T47D (cell line): ENCODE measurements at regions not wholly inside any gene's neighbourhood (a gene's known extent, or its start where the extent isn't known, plus 50 kb on each side); places are given as distances from the start of the nearest gene placed in this dataset.

Experiments used
- DNase-seq, 2 experiments: peaks; one replicate each; pipeline versions ENCODE4 v3.0.0 to v3.0.0-alpha.2; 2011 to 2012; ENCODE audit warnings: low read depth in 1 of 2, low spot score in 1 of 2
- JUND ChIP-seq: IDR thresholded peaks from 2 replicates; pipeline ENCODE4 v1.6.1; 2012; ENCODE audit warnings: low read depth
- in situ Hi-C: cut with HindIII; loops from 2 replicates; pipeline ENCODE4 v1.10.0; 2016; ENCODE audit warnings: low sequenced_read_pairs, low pct_unique_long_range_greater_than_20kb

GRCh38 chr12:88299567-88300101 is 157.5 kb downstream of the TMTC3 start:
- in situ Hi-C loops: no loop called here

GRCh38 chr12:88300931-88301330 is 158.8 kb downstream of the TMTC3 start:
- in situ Hi-C loops: no loop called here
- DNase-seq: peak in 1 of 2 experiments; percentile 28
- no peak for TF ChIP-seq JUND

More at GRCh38 chr12:88299567-88300101, 157.5 kb downstream of the TMTC3 start:
- no peak for DNase-seq
- TF ChIP-seq JUND: no peak

- in situ Hi-C loops: no loop called here
- no peak for DNase-seq
Measured at GRCh38 chr12:88303335-88303734, 161.2 kb downstream of the TMTC3 start.

GRCh38 chr12:88305254-88305890 is 163.3 kb downstream of the TMTC3 start:
- TF ChIP-seq JUND: no peak
- no peak for DNase-seq
- in situ Hi-C loops: no loop called here

More at GRCh38 chr12:88303335-88303734, 161.2 kb downstream of the TMTC3 start:
- TF ChIP-seq JUND: no peak

- in situ Hi-C loops: no loop called here
- DNase-seq: no peak
Measured at GRCh38 chr12:88306471-88307069, 164.5 kb downstream of the TMTC3 start.

GRCh38 chr12:88307961-88308360 is 165.9 kb downstream of the TMTC3 start:
- no peak for DNase-seq
- in situ Hi-C loops: no loop called here
- no peak for TF ChIP-seq JUND

More at GRCh38 chr12:88306471-88307069, 164.5 kb downstream of the TMTC3 start:
- TF ChIP-seq JUND: no peak

- in situ Hi-C loops: no loop called here
- no peak for DNase-seq
- no peak for TF ChIP-seq JUND
Measured at GRCh38 chr12:88308825-88309224, 166.7 kb downstream of the TMTC3 start.

- in situ Hi-C loops: no loop called here
- no peak for TF ChIP-seq JUND
- DNase-seq: no peak
Measured at GRCh38 chr12:88309546-88309945, 167.4 kb downstream of the TMTC3 start.

GRCh38 chr12:88310069-88310468 is 168.0 kb downstream of the TMTC3 start:
- TF ChIP-seq JUND: no peak
- no peak for DNase-seq
- in situ Hi-C loops: no loop called here

GRCh38 chr12:88310666-88311065 is 168.6 kb downstream of the TMTC3 start:
- TF ChIP-seq JUND: no peak
- no peak for DNase-seq
- in situ Hi-C loops: no loop called here

- TF ChIP-seq JUND: no peak
- in situ Hi-C loops: no loop called here
- DNase-seq: no peak
Measured at GRCh38 chr12:88313554-88313953, 171.4 kb downstream of the TMTC3 start.

GRCh38 chr12:88314706-88315105 is 172.6 kb downstream of the TMTC3 start:
- no peak for TF ChIP-seq JUND
- in situ Hi-C loops: no loop called here
- no peak for DNase-seq

GRCh38 chr12:88318726-88319125 is 176.6 kb downstream of the TMTC3 start:
- no peak for DNase-seq
- no peak for TF ChIP-seq JUND
- in situ Hi-C loops: no loop called here
